ENCODE measurements at regions not wholly inside any gene's neighbourhood (a gene's known extent, or its start where the extent isn't known, plus 50 kb on each side); places are given as distances from the start of the nearest gene placed in this dataset.

DNA sequence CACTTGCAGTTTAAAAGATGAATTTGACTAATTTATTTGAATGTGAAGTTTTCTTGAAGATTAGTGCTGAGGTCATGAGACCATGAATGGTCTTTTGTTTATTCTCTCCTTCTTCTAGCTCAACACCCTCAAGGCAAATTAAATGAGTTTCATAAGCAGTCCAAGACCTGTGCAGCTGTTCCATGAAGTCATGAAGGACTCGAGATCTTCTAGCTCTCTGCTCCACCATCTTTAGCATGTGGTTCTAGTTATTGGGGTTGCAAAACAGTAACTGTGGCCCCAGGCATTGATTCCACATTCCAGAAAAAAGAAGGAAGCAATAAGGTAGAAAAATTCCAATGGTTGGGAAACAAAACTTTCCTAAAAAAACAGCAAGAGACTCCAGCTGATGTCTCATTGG, 84.2 kb upstream of the HS3ST1 start:
- H3K27ac ChIP-seq = no peak overlapping the region
- TF ChIP-seq ZFX (IDR thresholded peaks at IDR 0.05; ENCODE audit: borderline replicate concordance) = no peak
- TF ChIP-seq, protein P1, sequence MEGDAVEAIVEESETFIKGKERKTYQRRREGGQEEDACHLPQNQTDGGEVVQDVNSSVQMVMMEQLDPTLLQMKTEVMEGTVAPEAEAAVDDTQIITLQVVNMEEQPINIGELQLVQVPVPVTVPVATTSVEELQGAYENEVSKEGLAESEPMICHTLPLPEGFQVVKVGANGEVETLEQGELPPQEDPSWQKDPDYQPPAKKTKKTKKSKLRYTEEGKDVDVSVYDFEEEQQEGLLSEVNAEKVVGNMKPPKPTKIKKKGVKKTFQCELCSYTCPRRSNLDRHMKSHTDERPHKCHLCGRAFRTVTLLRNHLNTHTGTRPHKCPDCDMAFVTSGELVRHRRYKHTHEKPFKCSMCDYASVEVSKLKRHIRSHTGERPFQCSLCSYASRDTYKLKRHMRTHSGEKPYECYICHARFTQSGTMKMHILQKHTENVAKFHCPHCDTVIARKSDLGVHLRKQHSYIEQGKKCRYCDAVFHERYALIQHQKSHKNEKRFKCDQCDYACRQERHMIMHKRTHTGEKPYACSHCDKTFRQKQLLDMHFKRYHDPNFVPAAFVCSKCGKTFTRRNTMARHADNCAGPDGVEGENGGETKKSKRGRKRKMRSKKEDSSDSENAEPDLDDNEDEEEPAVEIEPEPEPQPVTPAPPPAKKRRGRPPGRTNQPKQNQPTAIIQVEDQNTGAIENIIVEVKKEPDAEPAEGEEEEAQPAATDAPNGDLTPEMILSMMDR (IDR thresholded peaks at IDR 0.05) = no peak

DNA sequence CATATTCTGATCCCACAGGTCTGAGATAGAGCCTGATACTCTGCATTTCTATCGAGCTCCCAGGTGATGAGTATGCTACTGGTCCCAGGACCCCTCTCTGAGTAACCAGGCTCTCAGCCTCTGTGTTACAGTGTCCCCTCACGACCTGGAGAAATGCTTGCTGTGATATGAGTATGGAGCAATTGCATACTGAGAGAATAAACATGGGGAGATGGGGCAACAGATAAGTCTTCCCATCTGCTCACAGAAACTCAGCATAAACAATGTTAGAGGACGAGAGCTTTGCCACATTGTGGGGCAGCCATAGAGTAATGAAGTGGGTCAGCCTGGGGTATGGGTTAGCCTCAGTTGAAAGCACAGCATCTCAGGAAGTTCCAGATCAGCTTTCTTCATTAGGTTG, 82.6 kb upstream of the HS3ST1 start:
- no peak overlapping the region for H3K27ac ChIP-seq
- TF ChIP-seq, protein P1 (IDR thresholded peaks at IDR 0.05) = no peak
- no peak for TF ChIP-seq ZFX (IDR thresholded peaks at IDR 0.05; ENCODE audit: borderline replicate concordance)

DNA sequence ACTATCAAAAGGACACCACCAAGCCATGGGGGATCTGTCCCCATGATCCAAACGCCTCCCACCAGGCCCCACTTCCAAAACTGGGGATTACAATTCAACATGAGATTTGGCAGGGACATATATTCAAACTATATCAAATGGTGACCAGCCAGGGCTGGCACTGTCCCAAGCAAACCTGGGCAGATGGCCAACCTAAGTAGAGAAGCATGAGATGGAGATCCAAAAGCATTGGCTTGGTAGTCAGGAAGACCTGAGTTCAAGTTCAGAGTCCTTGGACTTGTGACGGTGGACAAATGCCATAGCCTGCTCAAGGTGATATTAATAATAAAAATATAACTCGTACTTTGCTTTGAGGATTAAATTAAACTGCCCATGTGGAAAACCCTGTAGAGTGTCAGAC, 79.2 kb upstream of the HS3ST1 start:
- TF ChIP-seq ZFX (IDR thresholded peaks at IDR 0.05; ENCODE audit: borderline replicate concordance) = no peak
- TF ChIP-seq, protein P1 (IDR thresholded peaks at IDR 0.05) = no peak
- H3K27ac ChIP-seq = no peak overlapping the region

DNA sequence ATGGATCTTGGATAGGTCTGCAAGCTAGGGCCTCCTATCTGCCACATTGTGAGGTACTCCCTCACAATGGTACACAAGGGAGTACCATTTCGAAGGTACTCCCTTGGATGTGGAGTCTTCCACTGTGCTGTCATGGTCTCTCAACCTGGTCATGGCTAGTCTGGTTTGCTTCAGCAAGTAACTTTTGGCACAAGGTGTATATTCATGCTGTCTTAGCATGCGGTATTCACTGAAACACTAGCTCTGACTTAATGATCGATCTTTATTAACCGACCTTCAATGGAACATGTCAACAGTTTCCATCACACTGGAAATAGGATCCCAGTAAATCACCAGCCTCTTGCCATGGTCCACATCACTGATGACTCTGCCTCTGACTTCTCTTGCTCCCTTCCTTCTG, 77.5 kb upstream of the HS3ST1 start:
- H3K27ac ChIP-seq = no peak overlapping the region
- no peak for TF ChIP-seq ZFX (IDR thresholded peaks at IDR 0.05; ENCODE audit: borderline replicate concordance)
- TF ChIP-seq, protein P1 (IDR thresholded peaks at IDR 0.05) = no peak

DNA sequence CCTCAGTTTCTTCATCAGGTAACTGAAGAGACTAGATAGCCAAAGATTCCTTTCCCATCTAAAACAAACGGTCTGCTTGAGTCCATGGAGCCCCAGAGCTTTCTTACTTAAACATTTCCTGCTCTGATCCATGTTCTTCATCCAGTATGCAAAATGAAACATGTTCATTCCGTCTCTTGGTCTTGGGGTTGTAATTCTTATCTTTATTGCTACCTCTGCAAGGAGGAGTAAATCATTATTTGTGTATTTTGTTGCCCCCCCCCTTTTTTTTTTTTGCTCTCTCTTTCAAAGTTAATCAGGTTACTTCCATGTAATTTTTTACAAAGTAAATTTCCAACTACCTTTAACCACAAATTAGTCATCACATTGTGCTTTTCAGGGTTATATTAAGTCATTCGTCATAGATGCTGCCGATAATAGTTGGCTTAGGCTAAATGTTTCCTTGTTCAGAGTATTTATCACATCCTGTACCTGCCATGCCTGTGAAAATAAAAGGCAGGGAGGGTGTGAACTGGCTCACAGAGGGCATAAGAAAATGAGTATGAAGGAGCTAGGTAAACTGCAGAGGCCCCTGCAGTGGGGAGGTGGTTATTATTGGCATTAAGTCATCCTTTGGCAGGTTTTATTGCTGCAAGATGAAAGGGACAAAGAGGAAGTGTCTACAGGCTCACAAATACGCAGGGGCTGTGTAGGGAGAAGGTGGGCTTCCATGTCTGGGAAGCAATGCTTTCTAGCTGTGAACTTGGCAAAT, 76.7 kb upstream of the HS3ST1 start:
- no peak overlapping the region for H3K27ac ChIP-seq
- TF ChIP-seq, protein P1 (IDR thresholded peaks at IDR 0.05) = no peak
- no peak for TF ChIP-seq ZFX (IDR thresholded peaks at IDR 0.05; ENCODE audit: borderline replicate concordance)

DNA sequence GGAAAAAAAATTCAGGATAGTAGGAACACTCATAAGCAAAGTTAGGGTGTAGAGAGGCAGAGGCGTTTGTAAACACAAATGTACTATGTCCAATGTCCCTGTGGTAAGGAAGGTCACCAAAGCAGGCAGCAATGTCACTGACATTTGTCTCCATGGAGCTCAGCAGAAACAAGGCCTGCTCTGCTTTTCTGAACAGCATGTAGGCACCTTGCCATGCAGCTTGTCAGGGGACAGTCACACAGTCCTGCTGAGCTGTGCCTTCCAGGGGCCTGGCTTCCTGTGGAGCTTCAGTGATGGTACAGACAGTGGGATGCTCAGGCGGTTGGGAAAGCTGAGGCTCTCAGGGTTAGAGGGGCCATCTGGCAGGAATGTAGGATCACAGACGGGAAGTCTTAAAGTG, 74.5 kb upstream of the HS3ST1 start:
- no peak overlapping the region for H3K27ac ChIP-seq
- no peak for TF ChIP-seq ZFX (IDR thresholded peaks at IDR 0.05; ENCODE audit: borderline replicate concordance)
- TF ChIP-seq, protein P1 (IDR thresholded peaks at IDR 0.05) = no peak

DNA sequence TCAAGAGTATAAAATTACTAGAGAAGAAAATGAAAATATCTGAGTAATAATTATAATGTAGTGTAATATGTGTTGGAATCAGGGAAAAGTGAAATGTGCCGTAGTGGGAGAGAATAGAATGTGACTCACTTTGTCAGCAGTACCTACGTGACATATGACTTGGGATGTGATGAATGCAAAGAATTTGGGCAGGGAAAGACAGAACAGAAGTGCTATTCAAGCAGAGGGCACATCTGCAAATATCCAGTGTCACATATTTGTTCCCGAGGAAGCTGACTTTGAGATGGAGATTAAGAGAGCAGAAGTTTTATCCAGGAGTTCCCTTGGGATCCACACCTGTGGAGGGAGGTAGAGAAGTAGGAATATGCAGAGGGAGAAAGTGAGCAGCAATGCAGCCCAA, 69.3 kb upstream of the HS3ST1 start:
- no peak overlapping the region for H3K27ac ChIP-seq
- TF ChIP-seq, protein P1 (IDR thresholded peaks at IDR 0.05) = no peak
- no peak for TF ChIP-seq ZFX (IDR thresholded peaks at IDR 0.05; ENCODE audit: borderline replicate concordance)
